GM12872 (cell line): ENCODE measurements at regions not wholly inside any gene's neighbourhood (a gene's known extent, or its start where the extent isn't known, plus 50 kb on each side); places are given as distances from the start of the nearest gene placed in this dataset.
A peak's percentile ranks its signal among the peaks of the same experiment; 100 is the strongest.

Experiments used
- CTCF ChIP-seq: IDR thresholded peaks from 3 replicates; pipeline ENCODE4 v1.5.1; 2011; ENCODE audit warnings: low read depth, mild to moderate bottlenecking, low read length, moderate library complexity; ENCODE audit not compliant: insufficient read depth

GRCh38 chr3:95522449-95522848 is 1291.9 kb upstream of the EPHA6 start:
- no peak for TF ChIP-seq CTCF

- TF ChIP-seq CTCF = no peak
These were observed 1274.4 kb upstream of the EPHA6 start for GRCh38 chr3:95539950-95540483.

- TF ChIP-seq CTCF = no peak
These were observed 1248.9 kb upstream of the EPHA6 start for GRCh38 chr3:95565502-95565901.

GRCh38 chr3:95567346-95567745 is 1247.0 kb upstream of the EPHA6 start:
- TF ChIP-seq CTCF = peak; percentile 20; the same call in 1 of the 3 replicates

GRCh38 chr3:95586754-95587153 is 1227.6 kb upstream of the EPHA6 start:
- TF ChIP-seq CTCF = no peak

- TF ChIP-seq CTCF = no peak
These were observed 1225.9 kb upstream of the EPHA6 start for GRCh38 chr3:95588473-95588872.

GRCh38 chr3:95595416-95596075 is 1218.8 kb upstream of the EPHA6 start:
- TF ChIP-seq CTCF = no peak
